GM12864 (cell line): ENCODE measurements at regions not wholly inside any gene's neighbourhood (a gene's known extent, or its start where the extent isn't known, plus 50 kb on each side); places are given as distances from the start of the nearest gene placed in this dataset.

ENCODE experiments used
- DNase-seq: peaks from one replicate; pipeline ENCODE4 v3.0.0-alpha.2; 2011; ENCODE audit warnings: low read depth
- H3K4me3 ChIP-seq: 2 replicates; pipeline ENCODE4 v1.5.1; 2011; ENCODE audit warnings: mild to moderate bottlenecking, low read depth, low read length, control low read depth
- CTCF ChIP-seq: IDR thresholded peaks from 2 replicates; pipeline ENCODE4 v1.5.1; 2011; ENCODE audit warnings: low read depth, mild to moderate bottlenecking, moderate library complexity, low read length, control low read depth, inconsistent platforms; ENCODE audit errors: missing control alignments

DNA sequence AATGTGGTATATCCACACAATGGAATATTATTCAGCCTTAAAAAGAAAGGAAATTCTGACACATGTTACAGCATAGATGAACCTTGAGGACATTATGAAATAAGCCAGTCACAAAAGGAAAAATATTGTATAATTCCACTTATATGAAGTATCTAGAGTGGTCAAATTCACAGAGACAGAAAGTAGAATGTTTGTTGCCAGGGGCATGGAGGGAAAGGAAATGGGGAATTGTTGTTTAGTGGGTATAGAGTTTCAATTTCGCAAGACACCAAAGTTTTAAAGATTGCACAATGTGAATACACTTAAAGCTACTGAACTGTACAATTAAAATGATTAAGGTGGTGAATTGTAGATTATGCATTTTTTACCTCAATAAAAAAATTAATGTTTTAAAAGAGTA, 92.9 kb downstream of the TXNL1 start:
- no peak for TF ChIP-seq CTCF
- H3K4me3 ChIP-seq: no peak overlapping the region
- DNase-seq: no peak

DNA sequence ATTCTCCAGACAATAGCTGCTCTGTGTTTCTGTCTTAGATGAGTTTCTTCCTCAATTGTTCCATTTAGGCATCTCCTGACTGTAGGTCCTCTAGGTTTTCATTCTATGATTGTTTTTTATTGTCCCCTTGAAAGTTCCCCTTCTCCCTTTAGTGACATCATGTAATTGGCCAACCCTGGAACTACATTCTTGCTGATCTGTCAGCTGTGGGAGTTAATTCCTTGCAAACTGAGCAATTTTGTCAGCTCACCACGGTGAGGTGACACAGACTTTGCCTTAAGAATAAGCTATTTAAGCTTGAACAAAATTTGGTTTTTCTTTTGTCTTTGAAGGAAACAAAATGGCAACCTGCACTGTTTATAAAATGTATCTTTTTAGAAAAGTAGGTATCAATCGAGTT, 95.9 kb downstream of the TXNL1 start:
- no peak overlapping the region for H3K4me3 ChIP-seq
- no peak for DNase-seq
- TF ChIP-seq CTCF: no peak

DNA sequence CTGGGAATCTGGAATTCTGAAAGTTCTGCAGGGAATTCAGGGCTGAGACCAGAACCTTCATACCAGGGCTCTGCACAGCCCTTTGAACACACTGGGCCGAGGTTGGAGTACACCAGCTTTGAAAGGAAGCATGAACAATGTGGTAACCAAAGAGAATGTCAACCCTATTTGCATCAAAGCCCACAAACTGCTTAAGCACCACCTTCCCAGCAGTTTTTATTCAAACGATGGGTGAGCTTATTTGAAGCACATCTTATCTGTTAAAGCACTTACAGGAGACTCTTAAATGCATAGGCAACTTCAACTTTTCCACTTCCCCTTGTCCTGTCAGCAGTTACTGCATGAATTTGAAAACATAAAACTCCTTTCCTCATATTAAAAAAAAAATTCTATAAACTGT, 96.6 kb downstream of the TXNL1 start:
- no peak overlapping the region for H3K4me3 ChIP-seq
- TF ChIP-seq CTCF: no peak
- DNase-seq: no peak

DNA sequence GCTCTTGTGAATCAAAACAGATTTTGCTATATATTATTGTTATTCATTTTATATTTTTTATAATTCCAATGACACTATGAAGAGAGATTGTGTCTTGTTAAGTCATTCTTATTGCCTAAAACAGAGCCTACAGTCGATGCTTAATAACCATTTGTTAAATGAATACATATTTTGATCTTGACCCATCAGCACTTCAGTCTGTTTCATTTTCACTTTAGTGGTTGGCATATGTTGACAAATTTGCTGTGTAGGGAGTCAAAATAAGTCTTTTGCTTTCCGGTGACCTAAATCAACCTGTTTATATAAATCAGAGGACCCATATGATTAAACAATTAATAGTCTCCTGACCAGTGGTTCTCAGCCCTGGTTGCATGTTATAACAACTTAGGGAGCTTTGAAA, 97.1 kb downstream of the TXNL1 start:
- no peak for TF ChIP-seq CTCF
- no peak for DNase-seq
- no peak overlapping the region for H3K4me3 ChIP-seq

DNA sequence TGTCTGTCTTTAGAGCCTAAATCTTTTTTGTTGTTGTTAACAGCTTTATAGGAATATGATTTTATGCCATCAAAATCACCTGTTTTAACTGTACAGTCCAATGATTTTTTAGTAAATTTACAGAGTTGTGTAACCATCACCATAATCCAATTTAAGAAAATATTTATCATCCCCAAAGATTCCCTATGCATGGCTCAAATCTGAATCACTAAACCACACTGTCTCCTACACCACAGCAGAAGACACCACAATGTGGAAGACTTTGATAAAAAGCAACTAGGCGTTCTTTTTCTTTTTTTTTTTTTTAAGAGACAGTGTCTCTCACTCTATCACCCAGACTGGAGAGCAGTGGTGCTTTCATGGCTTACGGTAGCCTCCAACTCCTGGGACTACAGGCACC, 99.6 kb downstream of the TXNL1 start:
- TF ChIP-seq CTCF: no peak
- DNase-seq: no peak

DNA sequence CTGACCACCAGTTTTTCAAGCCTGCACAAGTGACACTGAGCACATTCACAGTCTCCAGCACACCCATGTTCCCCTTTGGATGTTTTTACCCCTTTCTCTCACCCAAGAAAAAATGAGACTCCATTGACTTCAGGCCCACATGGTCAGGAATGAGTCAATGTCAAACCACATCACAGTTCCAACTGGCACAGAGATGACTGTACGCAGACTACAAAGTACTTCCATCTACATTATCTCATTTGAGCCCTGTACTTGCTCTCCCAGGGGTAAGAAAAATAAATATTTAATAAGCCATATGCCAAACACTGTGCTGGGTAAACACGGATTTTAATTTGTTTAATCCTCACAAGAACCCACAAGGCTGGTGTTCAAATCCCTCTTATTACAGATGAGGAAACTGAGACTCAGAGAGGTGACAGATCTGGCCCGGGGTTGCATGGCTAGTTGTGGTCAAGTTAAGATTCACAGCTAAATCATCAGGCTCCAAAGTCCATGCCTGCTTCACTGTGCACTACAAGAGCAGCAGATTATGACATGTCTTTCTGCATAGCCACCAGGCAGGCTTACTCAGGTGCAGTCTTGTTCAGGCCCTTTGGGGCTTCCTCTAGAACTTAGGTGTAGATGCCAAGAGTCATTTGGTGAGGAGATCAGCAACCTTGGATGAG, 106.1 kb downstream of the TXNL1 start:
- peak; percentile 18 for DNase-seq
- no peak for TF ChIP-seq CTCF
- no peak overlapping the region for H3K4me3 ChIP-seq

More for the DNA sequence above, 99.6 kb downstream of the TXNL1 start:
- no peak overlapping the region for H3K4me3 ChIP-seq

- no peak overlapping the region for H3K4me3 ChIP-seq
- DNase-seq: no peak
- TF ChIP-seq CTCF: no peak
Observed at GRCh38 chr18:56522816-56523215, 115.6 kb downstream of the TXNL1 start.
